GM18498 (cell line): ENCODE measurements at regions not wholly inside any gene's neighbourhood (a gene's known extent, or its start where the extent isn't known, plus 50 kb on each side); places are given as distances from the start of the nearest gene placed in this dataset.
"Not testable (repeated sequence)": the region's sequence is repeated elsewhere in the genome, so short reads cannot be mapped to it uniquely, and the experiment has no call there.

Experiments used
- ATAC-seq: cut with Tn5 transposase; IDR thresholded peaks from one replicate; pipeline ENCODE4 v1.9.1; 2021; ENCODE audit warnings: mild to moderate bottlenecking, moderate library complexity; ENCODE audit not compliant: unreplicated experiment

DNA sequence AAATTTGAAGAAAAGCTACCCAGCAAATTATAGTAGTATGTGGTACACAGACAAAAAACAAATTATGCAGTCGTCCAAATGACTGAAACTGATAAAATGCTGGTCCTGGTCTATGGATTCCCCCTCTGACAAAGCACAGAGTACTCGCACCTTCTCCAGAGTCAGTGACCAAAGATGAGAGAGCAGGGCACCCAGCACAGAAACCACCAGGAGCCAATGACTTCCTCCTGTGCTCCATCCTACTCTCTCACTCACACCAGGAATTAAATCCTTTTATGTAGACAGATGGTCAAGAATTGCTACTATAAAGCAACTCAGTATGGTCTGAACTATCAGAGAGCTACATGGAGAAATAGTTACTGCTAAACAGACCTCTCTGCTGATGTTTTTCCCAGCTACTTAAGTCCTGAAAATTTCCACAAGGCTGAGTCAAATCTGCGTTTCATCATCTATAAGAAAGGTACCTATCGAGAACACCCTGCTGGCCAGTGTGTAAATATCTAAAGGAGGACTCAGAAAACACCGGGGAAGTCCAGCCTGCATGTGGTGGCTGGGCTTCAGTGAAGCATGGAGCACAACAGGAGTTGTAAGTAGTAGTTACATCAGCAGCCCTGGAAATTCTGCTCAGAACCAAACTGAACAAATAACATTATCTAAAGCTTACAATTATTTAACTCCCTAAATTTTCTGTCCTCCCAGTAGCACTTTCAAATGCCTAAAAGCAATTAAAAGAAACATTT lies 84.5 kb upstream of the FBXO28 start:
- peak; percentile 81 for ATAC-seq

DNA sequence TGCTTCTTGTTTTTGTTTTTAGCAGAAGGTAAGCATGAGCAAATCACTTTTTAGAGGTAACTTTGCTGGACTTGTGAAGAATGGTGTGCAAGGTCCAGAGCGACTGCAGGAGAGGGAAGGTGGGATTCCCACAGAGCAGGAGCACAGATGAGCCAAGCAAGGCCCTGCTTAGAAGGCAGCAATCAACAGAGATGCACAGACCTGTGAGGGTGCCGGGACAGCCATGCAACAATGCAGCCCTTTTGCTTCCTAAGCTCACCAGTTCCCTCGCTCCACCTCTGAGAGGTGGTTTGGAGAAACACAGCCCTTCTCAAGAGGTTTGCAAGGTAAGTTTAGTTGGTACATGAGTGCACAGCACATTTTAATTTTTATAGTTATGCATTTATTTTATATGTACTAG lies 85.1 kb upstream of the FBXO28 start:
- ATAC-seq: not testable (repeated sequence)

DNA sequence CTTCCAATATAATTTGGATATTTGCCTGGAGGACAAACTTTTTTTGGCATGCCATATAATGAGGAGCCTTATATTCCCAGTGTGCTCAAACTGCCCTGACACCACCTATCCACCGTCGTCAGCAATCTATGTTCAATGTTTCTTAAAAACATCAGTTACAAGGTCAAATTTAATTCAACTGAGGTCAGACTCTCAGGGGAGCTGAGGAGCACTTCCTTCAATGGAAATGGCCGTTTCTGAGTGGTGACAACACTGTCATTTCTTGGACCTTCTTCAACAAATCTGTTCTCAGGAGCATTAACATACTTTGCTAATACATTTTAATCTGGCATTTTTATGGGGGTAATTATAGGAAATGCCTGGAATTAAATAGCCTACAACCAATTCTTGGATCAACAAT lies 90.8 kb upstream of the FBXO28 start:
- not testable (repeated sequence) for ATAC-seq

DNA sequence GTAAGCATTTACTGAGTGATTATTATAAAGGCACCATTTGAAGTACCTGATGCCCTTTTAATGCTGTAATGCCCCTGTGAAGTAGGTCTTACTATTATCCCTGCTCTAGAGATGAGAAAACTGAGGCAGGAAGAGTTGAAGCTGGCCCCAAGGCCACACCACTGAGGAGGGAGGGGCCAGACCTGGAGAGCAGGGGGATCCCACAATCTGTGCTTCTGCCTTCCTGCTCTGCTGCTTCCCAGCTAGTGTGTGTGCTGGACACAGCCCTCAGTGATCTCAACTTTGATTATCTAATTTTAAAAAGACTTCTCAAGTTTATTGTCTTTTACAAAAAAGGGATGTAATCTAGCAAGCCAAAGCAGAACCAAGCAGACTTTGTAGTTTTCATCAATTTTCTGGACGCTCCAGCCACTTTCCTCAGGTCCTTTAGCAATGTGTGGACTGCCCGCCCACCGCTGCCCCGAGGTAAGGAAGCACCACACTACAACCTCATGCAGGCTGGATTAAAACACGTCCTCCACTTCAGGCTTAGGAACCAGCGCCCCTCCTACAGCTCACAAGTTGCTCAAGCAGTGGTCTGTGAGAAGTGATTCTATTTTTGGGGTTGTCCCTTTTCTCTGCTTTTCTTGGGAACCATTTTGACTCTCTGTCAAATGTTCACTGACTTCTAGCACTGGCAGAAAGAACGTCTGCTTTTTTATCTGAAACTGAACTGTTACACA lies 91.5 kb upstream of the FBXO28 start:
- not testable (repeated sequence) for ATAC-seq

DNA sequence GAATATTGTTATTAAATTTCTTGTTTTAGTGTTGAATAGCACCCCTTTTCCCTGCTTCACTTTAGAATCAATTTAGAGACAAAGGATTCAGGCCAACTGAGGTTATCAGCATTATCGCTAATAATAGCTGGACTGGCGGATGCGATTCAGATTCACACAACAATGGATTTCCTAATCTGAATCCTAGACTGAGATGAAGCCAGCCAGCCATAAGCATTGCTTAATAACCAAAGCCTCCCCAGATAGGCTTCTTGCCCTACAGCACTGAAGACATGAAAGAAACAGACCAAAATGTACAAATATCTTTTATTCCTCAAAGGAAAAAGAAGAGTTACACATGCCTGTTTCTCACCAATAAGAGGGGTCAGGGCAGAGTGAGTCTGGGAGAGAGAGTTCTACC lies 94.0 kb upstream of the FBXO28 start:
- ATAC-seq: not testable (repeated sequence)

DNA sequence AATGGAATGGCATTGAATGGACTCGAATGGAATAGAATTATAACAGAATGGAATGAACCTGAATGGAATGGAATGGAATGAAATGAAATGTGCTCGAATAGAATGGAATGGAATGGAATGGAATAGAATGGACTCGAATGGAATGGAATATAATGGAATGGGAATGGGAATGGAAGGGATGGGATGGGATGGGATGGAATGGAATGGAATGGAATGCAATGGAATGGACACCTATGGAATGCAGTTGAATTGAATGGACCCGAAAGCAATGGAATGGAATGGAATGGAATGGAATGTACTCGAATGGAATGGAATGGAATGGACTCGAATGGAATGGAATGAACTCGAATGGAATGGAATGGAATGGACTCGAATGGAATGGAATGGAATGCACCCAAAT lies 98.1 kb upstream of the FBXO28 start:
- ATAC-seq: not testable (repeated sequence)

DNA sequence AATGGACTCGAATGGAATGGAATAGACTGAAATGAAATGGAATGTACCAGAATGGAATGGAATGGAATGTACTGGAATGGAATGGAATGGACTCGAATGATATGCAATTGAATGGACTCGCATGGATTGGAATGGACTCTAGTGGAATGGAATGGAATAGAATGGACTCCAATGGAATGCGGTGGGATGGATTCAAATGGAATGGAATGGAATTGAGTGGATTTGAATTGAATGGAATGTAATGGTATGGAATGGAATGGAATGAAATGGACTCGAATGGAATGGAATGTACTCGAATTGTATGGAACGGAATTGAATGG lies 99.6 kb upstream of the FBXO28 start:
- no peak for ATAC-seq

DNA sequence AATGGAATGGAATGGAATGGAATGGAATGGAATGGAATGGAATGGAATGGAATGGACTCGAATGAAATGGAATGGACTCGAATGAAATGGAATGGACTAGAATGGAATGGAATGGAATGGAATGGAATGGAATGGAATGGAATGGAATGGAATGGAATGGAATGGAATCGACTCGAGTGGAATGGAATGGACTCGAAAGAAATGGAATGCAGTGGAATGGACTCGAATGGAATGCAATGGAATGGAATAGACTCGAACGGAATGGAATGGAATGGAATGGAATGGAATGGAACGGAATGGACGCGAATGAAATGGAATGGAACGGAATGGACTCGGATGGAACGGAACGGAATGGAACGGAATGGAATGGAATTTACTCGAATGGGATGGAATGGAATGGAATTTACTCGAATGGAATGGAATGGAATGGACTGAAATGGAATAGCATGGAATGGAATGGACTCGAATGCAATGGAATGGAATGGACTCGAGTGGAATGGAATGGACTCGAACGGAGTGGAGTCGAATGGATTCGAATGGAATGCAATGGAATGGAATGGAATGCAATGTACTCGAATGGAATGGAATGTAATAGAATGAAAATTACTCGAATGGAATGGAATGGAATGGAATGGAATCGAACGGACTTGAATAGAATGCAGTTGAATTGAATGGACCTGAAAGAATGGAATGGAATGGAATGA lies 100.1 kb upstream of the FBXO28 start:
- ATAC-seq: not testable (repeated sequence)

DNA sequence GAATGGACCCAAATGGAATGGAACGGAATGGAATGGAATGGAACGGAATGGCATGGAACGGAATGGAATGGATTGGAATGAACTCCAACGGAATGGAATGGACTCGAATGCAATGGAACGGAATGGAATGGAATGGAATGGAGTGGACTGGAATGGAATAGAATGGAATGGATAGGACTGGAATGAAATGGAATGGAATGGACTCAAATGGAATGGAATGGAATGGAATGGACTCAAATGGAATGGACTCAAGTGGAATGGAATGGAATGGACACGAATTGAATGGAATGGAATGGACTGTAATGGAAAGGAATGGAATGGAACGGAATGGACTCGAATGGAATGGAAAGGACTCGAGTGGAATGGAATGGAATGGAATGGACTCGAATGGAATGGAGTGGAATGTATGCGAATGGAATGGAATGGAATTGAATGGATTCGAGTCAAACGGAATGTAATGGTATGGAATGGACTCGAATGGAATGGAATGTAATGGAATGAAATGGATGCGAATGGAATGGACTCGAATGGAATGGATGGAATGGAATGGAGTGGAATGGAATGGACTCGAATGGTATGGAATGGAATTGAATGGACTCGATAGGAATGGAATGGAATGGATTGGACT lies 101.0 kb upstream of the FBXO28 start:
- ATAC-seq: not testable (repeated sequence)

DNA sequence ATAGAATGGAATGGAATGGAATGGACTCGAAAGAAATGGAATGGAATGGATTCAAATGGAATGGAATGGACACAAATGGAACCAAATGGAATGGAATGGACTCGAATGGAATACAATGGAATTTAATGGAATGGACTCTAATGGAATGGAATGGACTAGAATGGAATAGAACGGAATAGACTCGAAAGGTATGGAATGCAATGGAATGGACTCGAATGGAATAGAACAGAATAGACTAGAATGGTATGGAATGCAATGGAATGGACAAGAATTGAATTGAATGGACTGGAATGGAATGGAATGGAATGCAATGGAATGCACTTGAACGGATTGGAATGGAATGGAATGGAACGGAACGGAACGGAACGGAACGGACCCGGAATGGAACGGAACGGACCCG lies 101.7 kb upstream of the FBXO28 start:
- not testable (repeated sequence) for ATAC-seq

DNA sequence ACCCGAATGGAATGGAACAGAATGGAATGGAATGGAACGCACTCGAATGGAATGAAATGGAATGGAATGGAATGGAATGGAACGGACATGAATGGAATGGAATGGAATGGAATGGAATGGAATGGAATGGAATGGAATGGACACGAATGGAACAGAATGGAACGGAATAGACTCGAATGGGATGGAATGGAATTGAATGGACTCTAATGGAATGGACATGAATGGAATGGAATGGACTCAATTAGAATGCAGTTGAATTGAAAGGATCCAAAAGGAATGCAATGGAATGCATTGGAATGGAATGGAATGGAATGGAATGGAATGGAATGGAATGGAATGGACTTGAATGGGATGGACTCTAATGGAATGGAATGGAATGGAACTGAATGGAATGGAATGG lies 102.2 kb upstream of the FBXO28 start:
- ATAC-seq: not testable (repeated sequence)

DNA sequence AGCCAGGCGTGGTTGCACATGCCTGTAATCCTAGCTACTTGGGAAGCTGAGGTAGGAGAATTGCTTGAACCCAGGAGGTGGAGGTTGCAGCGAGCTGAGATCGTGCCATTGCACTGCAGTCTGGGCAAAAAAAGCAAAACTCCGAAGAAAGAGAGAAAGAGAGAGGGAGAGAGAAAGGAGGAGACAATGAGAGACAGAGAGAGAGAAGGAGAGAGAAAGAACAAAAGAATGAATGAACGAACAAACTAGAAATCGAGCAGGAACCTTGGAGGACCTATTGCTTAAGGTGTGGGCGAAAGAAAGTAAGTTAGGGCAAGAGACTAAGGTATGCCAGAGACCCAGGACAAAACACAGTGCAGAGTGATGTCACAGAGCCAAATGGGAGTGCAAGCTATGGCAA lies 102.8 kb upstream of the FBXO28 start:
- not testable (repeated sequence) for ATAC-seq

DNA sequence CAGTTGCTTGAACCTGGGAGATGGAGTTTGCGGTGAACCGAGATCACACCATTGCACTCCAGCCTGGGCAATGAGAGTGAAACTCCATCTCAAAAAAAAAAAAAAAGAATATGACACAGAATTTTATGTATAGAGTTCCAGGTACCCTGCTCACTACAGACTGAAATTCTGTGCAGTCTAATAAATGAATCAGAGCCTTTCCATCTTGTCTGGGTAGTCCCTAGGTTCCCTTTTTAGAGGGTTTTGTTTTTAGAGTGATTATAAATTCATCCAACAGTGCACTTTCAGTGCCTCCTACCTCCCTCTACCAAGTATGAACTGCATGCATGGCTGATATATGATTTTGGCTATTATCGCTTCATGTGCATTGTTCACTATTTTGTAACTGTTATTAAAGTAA lies 107.9 kb upstream of the FBXO28 start:
- ATAC-seq: not testable (repeated sequence)

DNA sequence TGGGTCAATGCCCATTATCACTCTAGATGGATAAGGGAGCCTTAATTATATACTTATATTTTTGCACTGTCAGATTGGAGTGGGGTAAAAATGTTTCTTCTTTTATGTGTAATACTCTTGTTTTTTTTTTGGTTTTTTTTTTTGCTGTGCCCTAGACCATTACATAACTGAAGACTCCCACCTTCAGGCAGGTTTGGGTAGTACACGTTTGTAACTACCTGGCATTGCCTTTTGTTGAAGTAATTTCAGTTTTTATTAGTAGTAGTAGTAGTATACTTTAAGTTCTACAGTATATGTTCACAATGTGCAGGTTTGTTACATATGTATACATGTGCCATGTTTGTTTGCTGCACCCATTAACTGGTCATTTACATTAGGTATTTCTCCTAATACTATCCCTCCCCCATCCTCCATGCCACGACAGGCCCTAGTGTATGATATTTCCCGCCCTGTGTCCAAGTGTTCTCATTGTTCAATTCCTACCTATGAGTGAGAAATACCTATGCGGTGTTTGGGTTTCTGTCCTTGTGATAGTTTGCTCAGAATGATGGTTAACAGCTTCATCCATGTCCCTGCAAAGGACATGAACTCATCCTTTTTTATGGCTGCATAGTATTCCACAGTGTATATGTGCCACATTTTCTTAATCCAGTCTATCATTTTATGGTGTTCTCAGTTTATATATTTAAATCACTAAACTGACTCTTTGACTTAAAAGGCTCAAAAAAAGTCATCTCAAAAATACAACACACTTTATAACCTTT lies 109.2 kb upstream of the FBXO28 start:
- not testable (repeated sequence) for ATAC-seq

DNA sequence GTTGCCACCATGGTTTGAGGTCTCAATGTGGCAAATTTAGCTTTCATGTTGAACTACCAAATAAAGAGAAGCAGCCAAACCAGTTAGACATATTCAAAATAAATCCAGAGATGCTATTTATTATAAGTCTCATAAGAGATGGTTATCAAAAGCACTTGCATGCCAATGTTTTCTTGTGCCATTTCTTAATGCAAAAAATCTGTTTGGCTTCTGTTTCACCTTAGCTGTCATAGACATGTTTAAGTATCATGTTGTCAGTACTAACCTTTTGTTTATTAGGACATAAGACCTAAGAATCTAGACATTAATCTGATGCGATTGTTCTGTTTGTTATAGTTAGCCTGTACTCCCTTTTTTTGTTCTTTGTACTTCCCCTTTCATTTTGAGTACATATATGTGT lies 110.0 kb upstream of the FBXO28 start:
- ATAC-seq: not testable (repeated sequence)

DNA sequence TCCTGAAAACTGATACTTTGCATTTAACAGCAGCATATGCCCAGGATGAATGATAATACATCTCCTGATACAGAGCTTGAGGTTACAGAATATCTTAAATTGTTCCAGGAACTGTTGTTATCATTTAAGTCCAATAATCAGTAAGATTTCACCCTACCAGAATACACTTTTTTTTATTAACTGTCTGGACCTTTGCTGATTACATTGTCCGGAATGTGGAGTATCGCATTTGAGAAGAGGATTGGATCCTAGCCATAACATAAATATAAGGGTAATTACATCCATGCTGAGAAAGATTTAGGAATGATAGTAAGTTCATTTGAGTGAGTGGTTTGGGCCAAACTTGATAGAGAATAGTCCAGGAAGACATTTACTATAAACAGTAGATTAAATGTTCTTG lies 112.2 kb upstream of the FBXO28 start:
- not testable (repeated sequence) for ATAC-seq

DNA sequence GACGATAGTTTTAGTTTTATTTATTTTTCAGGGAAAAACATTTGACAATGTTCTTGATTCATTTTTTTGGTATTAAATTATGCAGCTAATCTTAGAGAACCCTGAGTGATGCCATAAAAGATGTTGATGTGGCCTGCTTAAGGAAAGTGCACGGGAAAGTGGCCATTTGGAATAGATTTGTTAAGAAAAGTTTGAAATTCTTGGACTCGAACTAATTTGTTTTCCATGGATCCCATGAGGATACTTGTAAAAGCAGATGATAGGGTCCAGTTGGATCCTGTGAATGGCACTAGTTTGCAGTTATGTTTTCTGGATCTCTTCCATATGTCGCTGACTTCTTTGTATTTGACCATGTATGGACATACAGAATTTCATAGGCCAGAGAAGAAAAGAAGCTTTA lies 114.2 kb upstream of the FBXO28 start:
- ATAC-seq: not testable (repeated sequence)

DNA sequence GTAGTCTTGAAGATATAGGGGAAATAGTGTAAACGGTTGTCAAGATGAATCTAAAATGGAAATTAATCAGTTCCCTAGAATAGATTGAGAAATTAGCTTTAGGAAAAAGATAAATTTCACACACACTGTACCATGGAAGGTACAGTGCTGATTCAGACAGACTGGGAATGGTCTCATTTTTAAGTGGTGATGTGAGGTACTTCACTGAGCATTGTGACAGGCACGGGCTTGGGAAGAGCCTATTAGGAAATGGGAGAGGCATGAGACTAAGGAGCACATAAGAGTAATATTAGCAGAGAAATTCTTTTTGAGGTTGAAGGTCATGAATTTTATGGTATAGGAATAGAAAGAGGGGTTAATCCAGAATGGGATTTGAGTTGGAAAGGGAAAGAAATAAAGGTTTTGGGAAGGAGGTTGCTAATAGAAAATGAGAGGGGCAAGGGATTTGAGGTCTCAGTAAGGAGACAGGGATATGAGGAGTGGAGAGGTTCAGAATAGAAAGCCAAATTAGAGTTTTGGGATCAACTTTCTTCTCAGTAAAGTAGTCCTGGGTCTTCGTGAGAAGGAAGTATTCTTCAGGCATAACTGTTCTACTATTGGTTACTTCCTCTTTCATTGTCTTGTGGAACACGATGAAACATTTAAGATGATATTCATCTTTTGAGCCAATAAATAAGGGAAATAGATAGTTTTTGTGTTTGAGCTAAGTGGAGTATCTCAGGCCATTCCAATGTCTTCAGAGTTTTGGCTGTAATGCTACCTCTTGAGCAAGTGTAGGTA lies 115.0 kb upstream of the FBXO28 start:
- ATAC-seq: not testable (repeated sequence)

DNA sequence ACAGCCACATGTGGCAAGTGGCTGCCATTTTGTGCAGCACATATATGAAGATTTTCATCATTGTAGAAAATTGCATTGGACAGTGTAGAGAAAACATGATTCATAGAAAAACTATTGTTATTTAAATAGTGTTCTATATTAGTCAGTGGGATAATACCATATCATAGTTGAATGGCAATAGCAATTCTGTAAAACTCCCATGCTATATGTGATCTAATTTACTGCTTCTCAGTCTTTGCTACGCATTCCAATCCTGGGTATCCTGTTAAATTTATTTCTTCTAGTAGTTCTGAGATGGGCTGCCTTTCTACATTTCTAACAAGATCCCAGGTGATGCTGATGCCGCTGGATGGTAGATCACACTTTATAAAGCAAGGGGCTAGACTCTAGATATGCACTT lies 117.5 kb upstream of the FBXO28 start:
- not testable (repeated sequence) for ATAC-seq
